Activated CD4-positive, alpha-beta T cell treated with anti-CD3 and anti-CD28 coated beads, Interleukin-2, amount 50 U/mL, for 1 hour (primary cell): ENCODE measurements at regions not wholly inside any gene's neighbourhood (a gene's known extent, or its start where the extent isn't known, plus 50 kb on each side); places are given as distances from the start of the nearest gene placed in this dataset.
"Not testable (repeated sequence)": the region's sequence is repeated elsewhere in the genome, so short reads cannot be mapped to it uniquely, and the experiment has no call there.

ENCODE experiments used
- DNase-seq: peaks from one replicate; pipeline ENCODE4 v3.0.0-alpha.2; 2020

DNA sequence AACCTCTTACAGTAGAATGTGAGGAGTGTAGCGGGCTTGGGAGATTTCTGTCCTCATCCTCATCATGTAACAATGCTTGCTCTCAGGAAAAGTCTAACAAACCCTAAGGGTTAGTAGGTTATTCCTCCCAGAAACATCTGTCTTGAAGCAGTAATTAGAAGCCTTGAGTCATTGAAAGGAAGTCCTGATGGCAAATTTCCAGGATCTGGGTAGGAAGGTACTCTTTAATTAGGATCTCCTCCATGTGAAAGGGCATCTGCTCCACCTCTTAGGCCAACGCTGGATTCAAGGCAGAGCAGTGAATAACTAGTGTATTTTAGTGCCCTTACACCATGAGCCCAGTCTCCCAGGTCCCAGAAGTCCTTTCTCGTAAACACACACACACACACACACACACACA lies 106.6 kb upstream of the BARHL2 start:
- no peak for DNase-seq

- no peak for DNase-seq
Measured at GRCh38 chr1:90821788-90822359, 104.8 kb upstream of the BARHL2 start.

GRCh38 chr1:90821152-90821787 lies 104.2 kb upstream of the BARHL2 start:
- no peak for DNase-seq

- DNase-seq: no peak
Measured at GRCh38 chr1:90820745-90821144, 103.6 kb upstream of the BARHL2 start.

GRCh38 chr1:90817399-90817798 lies 100.3 kb upstream of the BARHL2 start:
- no peak for DNase-seq

DNA sequence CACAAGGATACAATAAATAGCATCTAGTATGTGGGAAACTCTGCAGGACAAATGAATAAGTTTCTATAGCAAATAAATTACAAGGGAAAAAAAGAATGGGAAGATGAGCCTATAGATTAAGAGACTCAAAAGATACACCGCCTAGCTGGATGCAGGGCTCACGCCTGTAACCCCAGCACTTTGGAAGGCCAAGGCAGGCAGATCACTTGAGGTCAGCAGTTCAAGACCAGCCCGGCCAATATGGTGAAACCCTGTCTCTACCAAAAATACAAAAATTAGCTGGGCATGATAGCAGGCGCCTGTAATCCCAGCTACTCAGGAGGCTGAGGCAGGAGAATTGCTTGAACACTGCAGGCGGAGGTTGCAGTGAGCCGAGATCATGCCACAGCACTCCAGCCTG lies 95.1 kb upstream of the BARHL2 start:
- not testable (repeated sequence) for DNase-seq

DNA sequence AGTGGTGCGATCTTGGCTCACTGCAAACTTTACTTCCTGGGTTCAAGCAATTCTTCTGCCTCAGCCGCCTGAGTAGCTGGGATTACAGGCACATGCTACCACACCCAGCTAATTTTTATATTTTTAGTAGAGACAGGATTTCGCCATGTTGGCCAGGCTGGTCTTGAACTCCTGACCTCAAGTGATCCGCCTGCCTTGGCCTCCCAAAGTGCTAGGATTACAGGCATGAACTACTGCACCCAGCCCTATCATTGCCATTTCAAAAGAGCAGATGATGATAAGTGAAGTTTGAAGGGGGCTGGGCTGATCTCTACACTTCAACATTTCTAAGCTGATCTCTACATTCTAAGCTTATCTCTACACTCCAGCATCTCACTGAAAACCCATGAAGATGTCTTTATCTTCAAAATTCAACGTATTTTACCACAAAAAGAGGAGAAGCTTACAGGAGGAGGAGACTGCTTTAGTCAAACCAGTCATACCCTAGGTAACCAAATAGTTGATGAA lies 94.4 kb upstream of the BARHL2 start:
- DNase-seq: not testable (repeated sequence)

- no peak for DNase-seq
Measured at GRCh38 chr1:90810681-90811080, 93.6 kb upstream of the BARHL2 start.

GRCh38 chr1:90809996-90810395 lies 92.9 kb upstream of the BARHL2 start:
- DNase-seq: no peak

DNA sequence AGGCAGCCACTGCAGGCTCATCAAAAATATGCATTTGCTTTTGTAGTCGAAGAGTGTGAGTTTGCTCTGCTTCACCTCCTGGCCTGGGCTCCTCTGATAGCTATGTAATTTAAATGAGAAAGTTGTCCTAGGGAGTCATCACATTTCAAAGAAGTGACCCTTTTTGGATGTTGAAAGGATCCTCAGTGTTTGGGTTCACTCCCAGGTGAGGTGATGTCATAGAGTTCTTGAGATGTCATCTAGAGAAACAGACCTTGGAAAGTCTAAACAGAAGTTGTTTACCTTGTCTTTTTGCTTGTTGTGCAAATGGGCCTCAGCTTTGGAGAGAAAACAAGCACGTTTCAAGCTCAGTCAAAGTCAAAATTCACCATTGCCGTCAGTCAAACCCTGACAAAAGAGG lies 92.0 kb upstream of the BARHL2 start:
- no peak for DNase-seq

- no peak for DNase-seq
Measured at GRCh38 chr1:90807329-90807728, 90.2 kb upstream of the BARHL2 start.

GRCh38 chr1:90802622-90803021 lies 85.5 kb upstream of the BARHL2 start:
- no peak for DNase-seq

DNA sequence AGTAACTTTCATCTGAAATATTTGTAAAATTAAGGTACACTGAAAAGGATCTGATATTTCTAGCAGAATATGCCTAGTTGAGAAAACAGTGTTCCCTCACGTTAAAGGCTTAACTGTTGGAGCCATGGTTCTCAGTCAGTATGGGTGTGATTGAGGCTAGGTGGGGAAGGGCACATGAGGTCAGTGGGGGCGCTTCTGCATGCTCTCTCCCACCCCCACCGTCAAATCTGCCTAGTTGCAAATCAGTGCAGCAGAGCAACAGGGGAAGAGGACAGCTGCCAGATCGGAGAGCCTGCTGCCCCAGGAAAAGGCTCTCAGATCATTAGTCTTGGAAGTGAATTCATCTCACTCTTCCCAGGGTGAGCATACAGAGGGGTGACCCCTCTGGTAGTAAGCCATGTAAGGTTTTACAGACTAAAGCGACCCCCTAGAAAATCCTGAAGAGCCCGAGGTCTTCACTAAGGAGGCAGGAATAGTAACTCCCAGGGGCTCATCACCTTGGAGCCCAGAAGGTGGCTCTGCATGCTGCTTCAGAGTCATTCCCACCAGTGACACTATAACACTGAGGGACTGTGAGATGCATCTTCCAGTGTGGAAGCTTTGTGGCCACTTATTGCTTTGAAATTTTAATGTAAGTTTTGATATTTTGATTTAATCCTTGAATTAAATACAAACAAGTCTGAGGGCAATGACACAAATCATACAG lies 83.1 kb upstream of the BARHL2 start:
- no peak for DNase-seq

- DNase-seq: no peak
Measured at GRCh38 chr1:90799326-90799725, 82.2 kb upstream of the BARHL2 start.

DNA sequence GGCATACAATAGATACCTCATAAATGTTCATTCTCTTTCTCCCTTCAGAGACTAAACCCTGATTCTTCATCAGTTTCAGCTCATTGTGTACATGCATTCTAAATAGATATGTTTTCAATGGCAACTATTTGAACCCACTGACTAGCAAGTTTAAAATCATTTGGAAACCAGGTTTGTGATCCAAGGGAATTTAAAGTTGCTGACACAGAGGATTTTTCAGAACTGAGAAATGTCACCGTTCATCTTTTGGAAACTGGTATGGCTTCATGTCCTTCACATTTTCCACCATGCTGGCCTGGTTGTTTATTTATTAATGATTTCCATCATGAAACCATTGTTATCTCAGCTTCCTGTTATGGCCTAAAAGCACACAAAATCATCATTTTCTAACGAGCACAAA lies 81.8 kb upstream of the BARHL2 start:
- no peak for DNase-seq

DNA sequence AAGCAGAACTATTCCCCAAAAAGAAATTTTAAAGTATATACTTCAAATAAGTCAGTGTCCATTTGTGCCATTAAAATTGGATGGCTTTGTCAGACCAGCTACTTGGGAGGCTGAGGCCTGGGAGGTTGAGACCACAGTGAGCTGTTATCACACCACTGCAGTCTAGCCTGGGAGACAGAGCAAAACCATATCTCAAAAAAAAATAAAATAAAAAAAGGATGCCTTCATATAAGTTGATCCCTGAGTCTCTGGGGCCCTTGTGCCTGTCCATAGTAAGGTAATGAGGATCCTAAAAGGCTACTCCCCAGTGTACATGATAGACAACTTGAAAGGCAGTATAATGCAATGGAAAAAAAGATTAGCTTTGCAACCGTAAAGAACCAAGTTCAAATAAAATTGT lies 81.2 kb upstream of the BARHL2 start:
- DNase-seq: no peak

- DNase-seq: no peak
Measured at GRCh38 chr1:90795431-90795830, 78.3 kb upstream of the BARHL2 start.

GRCh38 chr1:90786709-90787108 lies 69.6 kb upstream of the BARHL2 start:
- no peak for DNase-seq

DNA sequence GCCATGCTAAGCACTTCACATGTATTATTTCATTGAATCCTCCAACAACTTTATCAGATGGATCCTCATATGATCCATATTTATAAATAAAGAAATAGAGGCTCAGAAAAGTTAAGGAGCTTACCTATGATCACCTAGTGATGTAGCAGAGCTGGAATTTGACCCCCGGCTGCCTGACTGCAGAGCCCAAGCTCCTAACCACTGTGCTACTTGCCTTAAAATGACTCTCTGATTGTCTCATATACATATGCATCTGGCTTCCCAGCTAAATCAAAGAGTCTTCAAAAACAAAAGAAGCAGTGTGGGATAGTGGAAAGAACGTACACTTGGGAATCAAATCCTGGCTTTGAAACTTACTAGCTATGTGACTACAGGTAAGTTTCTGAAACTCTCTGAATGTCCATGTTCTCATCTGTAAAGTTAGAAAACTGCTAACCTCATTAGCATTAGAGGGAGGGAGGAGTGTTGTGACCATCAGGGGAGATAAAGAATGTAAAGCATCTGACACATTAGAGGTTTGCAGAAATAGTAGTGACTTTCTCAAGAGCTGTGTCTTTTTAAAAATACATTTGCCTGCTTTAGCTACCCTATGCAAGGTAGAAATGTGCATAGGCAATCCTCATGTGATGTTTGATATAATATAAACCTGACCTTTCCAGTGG lies 67.2 kb upstream of the BARHL2 start:
- DNase-seq: no peak

DNA sequence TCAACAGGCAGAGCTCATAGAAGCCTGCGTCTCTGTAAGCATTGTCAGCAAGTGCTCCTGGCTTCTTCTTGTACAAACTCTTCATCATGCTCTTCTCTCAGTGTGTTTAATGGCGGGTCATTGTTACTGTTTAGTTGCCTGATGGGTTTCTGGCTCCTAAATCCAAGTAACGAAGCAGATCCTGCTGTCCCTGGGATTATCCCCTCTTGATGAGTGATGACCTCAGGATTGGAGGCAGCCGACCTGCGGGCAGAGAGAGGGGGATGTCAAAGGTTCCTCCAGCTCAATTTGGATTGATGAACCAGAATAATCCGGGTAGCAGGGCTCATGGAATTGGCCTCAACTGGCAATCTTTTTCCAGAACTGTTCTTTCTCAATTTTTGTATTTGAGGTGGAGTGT lies 66.1 kb upstream of the BARHL2 start:
- DNase-seq: no peak

GRCh38 chr1:90782046-90782445 lies 64.9 kb upstream of the BARHL2 start:
- no peak for DNase-seq

DNA sequence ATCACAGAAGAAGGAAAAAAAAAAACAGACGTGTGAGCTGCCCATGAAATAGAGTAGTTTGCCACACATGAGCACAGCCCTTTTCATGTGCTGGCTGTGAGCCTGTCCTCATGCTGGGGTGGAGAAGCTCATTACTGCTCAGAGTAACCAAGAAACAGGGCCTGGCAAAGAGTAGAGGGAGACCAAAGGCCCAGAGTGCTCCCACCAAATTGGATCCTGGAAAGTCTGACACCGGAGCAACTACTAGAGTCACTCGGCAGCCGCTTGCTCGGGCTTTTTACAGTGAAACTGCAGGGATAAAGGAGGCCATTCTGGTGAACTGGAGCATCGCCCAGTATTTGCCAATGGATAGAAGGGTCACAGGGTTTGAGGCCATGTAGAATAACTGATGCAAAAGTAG lies 64.4 kb upstream of the BARHL2 start:
- DNase-seq: no peak

DNA sequence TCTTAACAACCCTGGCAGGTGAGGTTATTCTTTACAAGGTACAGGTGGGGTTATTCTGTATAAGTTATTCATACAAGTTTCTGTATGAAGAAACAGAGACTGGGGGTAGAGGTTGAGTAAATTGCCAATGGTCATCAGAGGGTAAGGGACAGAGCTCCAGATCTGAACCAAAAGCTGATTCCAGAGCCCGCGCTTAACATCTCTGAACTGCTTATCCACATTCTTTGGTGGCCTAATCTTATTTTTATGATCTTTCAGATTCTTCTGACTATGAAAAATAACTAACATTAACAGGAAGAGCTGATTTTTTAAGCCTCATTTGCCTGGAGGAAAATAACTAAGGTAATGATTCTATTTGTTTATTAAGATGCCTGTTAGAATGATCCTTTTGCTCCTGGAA lies 63.9 kb upstream of the BARHL2 start:
- DNase-seq: no peak

DNA sequence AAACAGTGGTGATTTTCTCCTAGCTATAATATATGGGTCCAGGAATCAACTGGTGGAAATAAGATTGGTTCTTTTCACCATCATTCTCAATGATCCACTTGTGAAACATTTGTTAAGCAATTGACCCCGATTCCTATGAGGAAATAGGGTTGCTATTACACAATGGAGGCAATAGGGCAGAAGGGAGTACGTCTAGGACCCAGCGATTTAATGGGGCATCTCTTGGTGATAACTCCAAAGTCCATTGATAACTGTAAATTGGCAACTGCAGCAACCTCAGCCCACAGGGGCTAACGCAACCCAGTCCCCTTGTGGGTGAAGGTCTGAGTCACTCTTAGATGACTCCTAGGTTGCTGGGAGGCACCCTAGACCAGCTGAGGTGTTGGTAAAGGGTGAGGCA lies 62.5 kb upstream of the BARHL2 start:
- DNase-seq: no peak
